ENCODE measurements at regions not wholly inside any gene's neighbourhood (a gene's known extent, or its start where the extent isn't known, plus 50 kb on each side); places are given as distances from the start of the nearest gene placed in this dataset.

DNA sequence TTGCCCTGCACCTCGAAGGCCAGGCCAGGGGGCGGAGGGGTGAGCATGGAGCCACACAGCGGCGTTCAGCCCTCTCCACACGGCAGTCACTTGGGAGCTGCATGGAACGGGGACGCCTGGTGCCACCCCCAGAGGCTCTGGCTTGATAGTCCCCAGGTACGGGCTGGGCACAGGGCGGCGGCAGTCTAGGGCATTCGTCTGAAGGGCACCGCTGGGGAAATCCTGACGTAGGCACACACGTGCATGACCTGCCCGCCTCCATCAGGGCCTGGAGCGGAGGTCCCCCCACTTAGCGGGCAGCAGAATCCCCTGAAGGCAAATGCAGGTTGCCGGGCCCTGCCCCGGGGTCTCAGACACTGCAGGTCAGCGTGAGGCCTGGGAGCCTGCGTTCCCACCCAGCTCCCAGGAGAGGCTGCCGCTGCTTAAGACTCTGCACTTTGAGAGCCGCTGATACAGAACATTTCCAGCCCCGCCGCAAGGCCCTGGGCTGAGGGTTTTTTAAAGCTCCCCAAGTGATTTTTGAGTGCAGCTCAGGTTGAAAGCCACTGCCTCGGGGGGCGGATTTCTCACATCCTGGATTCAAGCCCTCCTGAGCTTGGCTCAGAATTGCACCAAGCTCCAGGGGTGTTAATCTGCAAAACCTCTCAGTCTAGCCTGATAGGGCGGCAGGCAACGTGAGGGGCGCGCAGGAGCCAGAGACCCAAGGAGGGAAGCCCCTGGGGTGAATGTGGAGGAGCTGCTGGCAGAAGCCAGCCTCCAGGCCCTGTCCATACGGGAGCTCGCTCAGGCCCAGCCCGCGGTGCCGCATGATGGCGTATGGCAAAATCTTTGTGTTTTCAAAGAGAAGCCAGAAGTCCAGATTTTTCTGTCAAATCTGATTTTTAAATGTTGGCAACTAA, 182.3 kb upstream of the GSE1 start:
- in situ Hi-C loops (cut with HindIII; ENCODE audit: low pct_unique_long_range_greater_than_20kb, low sequenced_read_pairs), result no loop called here
- no peak for DNase-seq (ENCODE audit: low read depth in 1 of 2, low spot score in 1 of 2)
- TF ChIP-seq JUND (IDR thresholded peaks at IDR 0.05; ENCODE audit: low read depth), result no peak

DNA sequence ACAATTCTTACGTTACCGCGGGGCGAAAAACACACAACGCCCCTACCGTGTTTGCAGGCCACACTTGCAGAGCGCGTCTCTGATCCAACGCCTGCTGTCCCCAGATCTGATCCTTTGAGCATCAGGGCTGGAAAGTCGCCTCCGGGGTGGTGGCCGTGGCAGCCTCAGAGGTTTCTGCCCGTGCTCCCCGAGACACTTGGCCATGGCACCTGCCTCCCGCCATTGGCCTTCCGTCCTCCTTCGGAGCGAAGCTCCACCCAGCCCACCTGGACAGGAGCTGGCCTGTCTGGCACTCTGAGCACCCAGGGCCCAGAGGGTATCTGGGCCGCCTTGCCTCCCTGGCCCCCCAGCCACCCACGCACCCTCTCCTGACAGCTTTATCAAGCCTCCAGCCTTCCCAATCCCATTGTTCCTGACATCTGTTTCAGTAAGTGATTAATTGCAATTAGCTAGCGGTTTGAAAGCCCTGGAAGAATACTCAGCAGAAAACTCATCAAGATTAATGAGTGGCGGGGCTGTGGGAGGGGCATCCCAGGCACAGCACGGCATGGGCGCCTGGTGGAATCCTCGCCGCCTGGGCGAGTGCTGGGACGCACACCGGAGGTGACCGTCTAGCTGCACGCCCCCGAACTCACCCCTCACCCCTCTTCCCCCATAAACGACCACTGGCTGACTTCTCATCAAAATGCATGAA, 181.5 kb upstream of the GSE1 start:
- DNase-seq (ENCODE audit: low read depth in 1 of 2, low spot score in 1 of 2), result no peak
- in situ Hi-C loops (cut with HindIII; ENCODE audit: low pct_unique_long_range_greater_than_20kb, low sequenced_read_pairs), result no loop called here
- no peak for TF ChIP-seq JUND (IDR thresholded peaks at IDR 0.05; ENCODE audit: low read depth)

DNA sequence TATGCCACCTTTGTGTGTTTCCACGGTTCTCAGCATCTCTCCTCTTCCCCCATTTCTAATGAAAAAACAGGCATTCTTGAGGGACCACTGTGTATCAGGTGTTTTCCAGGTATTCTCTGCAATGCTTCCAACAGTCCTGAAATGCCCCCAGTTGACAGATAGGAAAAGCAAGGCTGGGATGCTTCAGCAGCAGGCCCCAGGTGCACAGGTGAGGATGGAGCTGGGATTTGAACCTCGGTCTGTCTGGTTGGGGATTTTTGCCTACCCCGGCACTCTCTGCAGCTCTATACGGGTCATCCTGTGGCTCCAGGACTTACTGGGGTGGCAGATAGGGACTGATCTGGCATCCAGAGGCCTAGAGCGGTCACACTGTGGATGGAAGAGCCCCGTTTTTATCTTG, 180.5 kb upstream of the GSE1 start:
- no peak for DNase-seq (ENCODE audit: low read depth in 1 of 2, low spot score in 1 of 2)
- in situ Hi-C loops (cut with HindIII; ENCODE audit: low pct_unique_long_range_greater_than_20kb, low sequenced_read_pairs), result no loop called here
- TF ChIP-seq JUND (IDR thresholded peaks at IDR 0.05; ENCODE audit: low read depth), result no peak

DNA sequence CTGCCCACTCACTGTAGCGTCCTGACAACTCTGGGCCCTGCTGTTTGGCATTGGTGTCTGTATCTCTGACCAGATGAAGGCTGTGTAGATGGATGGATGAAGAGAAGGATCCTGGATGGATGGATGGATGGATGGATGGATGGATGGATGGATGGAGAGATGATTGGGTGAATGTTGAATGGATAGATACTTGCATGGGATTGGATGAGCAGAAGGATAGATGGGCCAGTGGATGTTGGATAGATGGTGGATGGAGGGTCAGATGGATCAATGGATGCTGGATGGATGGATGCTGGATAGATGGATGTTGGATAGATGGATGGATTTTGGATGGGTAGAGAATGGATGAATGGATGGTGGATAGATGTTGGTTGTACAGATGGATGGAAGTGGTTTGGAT, 179.6 kb upstream of the GSE1 start:
- TF ChIP-seq JUND (IDR thresholded peaks at IDR 0.05; ENCODE audit: low read depth), result no peak
- no peak for DNase-seq (ENCODE audit: low read depth in 1 of 2, low spot score in 1 of 2)
- in situ Hi-C loops (cut with HindIII; ENCODE audit: low pct_unique_long_range_greater_than_20kb, low sequenced_read_pairs), result no loop called here

DNA sequence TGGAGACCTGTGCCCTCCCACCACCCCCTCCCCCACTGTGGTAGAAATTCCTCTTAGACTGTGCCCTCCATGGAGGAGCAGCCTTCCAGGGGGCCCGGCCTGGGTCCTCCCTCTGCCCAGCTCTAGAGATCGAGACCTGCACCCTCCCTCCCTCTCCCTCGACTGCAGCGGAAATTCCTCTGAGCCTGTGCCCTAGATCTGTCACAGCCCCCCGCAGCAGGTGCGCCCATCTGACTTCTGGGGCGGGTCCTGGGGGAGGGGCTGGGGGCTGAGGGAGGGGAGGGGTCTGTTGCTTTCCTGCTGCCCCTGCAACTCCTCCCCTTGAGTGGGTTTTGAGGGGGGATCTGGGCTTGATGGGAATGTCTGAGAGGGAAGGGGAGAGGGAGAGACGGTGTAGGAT, 177.8 kb upstream of the GSE1 start:
- TF ChIP-seq JUND (IDR thresholded peaks at IDR 0.05; ENCODE audit: low read depth), result no peak
- in situ Hi-C loops (cut with HindIII; ENCODE audit: low pct_unique_long_range_greater_than_20kb, low sequenced_read_pairs), result no loop called here
- no peak for DNase-seq (ENCODE audit: low read depth in 1 of 2, low spot score in 1 of 2)

DNA sequence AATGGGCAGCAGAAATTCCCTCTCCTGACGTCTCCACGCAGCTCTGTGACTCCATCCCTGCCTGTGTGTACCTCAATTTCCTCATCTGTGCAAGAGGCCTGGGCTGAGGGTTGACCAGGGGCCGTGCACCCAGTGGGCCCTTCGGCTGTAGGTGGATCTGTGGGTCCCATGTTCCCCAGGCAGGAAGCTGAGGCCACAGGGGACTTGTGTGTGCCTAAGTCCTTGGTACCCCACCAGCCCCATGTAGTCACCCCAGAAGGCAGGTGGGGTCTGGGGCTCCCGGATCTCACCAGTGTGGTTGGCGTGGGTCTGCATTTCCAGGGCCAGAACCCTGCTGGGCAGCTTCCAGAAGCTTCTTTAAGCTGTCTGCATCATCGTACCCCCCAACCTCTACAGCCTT, 177.4 kb upstream of the GSE1 start:
- in situ Hi-C loops (cut with HindIII; ENCODE audit: low pct_unique_long_range_greater_than_20kb, low sequenced_read_pairs), result no loop called here
- DNase-seq (ENCODE audit: low read depth in 1 of 2, low spot score in 1 of 2), result no peak
- TF ChIP-seq JUND (IDR thresholded peaks at IDR 0.05; ENCODE audit: low read depth), result no peak

DNA sequence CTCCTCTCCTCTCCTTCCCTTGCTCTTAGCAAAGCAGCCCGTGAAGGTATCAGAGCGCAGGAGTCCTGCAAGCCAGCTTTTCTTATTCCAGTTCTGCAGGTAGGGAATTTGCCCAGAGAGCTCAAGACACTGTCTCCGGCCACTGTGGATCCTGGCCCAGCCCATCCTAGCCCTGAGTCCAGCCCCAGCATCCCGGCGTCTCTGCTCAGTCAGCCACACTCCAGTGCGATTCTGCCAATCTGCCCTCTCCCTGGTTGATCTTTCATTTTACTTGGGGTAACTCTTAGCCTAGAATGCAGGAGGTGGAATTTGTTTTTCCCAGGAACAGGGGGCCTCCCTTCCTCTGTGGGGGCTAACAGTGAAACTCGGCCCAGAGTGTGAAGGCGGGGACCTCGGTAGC, 176.9 kb upstream of the GSE1 start:
- TF ChIP-seq JUND (IDR thresholded peaks at IDR 0.05; ENCODE audit: low read depth), result no peak
- in situ Hi-C loops (cut with HindIII; ENCODE audit: low pct_unique_long_range_greater_than_20kb, low sequenced_read_pairs), result no loop called here
- peak in 1 of 2 experiments; percentile 58 for DNase-seq (ENCODE audit: low read depth in 1 of 2, low spot score in 1 of 2)

DNA sequence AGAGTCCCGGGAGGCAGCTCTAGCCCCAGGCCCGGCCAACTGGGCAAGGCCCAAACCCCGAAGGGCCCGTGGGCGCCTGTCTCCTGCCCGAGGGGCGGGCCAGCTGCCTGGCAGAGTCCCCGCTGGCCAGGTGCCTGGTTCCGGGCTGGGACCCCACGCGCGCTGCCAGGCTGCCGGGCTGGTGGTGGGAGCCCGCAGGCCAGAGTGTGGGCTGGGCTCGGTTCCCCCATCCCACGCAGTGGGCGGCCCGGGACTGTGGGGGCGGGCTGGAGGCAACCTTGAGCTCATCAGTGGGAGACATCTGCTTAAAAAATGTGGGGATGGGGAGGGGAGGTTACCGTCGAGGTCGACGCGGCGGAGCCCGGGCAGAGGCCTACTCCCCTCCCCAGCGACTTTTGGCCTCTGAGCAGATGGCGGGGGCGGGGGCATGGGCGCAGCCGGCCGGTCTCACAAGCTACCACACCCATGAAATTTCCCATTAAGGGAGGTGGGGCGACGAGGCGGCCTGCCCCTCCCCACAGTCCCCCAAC, 176.4 kb upstream of the GSE1 start:
- in situ Hi-C loops (cut with HindIII; ENCODE audit: low pct_unique_long_range_greater_than_20kb, low sequenced_read_pairs), result no loop called here
- TF ChIP-seq JUND (IDR thresholded peaks at IDR 0.05; ENCODE audit: low read depth), result no peak
- no peak for DNase-seq (ENCODE audit: low read depth in 1 of 2, low spot score in 1 of 2)

DNA sequence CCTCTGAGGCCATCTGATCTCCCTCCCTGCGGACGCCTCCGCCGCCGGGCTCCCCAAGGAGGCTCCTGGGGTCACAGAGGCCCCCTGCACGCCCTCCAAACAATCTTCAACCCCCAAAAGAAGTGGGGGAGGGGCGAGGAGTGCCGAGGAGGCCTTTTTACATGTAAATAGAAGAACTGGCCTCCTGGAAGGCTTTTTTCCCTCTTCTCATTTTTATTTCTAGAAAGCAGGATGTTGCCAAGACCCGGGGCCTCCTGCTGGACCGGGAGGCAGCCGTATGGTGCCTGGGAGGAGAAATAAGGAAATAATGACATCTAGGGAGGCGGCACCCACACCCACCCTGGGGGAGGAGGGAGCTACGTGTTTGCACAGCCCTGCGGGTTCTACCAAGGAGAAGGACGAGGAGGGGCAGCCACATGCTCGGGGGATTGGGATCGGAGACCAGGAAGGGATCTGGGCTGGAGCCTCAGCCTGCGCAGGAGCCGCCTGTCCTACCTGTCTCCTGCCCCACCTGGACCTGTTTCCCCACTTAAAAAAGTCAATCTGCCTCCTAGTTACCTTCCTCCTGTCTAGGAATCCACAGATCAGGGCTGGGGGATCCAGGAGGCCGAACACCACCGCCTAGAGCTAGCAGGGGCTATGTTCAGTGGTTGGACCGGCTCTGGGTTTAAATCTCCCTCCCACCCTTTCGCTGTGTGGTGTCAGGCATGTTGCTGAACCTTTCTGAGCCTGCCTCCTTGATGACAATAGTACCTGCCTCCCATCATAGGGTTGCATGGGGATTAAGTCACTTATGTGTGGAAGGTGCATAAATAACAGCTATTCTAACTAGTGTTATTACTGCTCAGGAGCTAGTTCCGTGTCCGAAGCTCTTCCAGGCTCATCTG, 175.7 kb upstream of the GSE1 start:
- DNase-seq (ENCODE audit: low read depth in 1 of 2, low spot score in 1 of 2), result peak; percentile 90 to 95
- in situ Hi-C loops (cut with HindIII; ENCODE audit: low pct_unique_long_range_greater_than_20kb, low sequenced_read_pairs), result no loop called here
- TF ChIP-seq JUND (IDR thresholded peaks at IDR 0.05; ENCODE audit: low read depth), result no peak

DNA sequence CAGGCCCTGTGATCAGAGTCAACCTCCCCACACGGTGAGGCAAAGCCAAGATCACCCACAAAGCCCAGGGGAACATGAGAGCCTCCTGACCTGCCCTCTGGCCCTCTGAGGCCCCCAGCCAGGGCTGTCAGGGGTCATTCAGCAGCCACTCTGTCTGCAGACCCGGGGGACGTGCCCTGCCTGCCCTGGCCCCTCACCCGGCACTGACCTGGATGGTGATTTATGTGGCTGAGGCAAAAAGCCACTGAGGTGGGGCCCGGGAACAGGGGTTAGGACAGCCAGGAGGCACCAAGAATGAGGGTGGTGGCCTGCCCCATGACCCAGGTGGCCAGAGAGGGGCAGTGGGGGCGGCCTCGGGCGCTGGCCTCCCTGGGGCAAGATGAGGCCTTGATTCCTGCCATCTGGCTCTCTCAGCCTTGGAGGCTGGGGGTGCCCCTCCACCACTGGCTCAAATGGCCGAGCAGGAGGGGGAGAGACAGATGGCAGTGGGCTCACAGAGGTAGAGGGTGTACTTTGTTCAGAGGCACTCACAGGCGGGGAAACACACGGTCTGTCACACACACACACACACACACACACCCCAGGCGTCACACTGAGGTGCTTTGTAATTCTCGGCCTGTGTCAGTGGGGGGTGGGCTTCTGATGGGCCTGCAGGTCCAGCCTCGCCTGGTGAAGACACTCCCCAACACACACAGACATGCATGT, 174.0 kb upstream of the GSE1 start:
- in situ Hi-C loops (cut with HindIII; ENCODE audit: low pct_unique_long_range_greater_than_20kb, low sequenced_read_pairs), result no loop called here
- DNase-seq (ENCODE audit: low read depth in 1 of 2, low spot score in 1 of 2), result no peak
- TF ChIP-seq JUND (IDR thresholded peaks at IDR 0.05; ENCODE audit: low read depth), result no peak

DNA sequence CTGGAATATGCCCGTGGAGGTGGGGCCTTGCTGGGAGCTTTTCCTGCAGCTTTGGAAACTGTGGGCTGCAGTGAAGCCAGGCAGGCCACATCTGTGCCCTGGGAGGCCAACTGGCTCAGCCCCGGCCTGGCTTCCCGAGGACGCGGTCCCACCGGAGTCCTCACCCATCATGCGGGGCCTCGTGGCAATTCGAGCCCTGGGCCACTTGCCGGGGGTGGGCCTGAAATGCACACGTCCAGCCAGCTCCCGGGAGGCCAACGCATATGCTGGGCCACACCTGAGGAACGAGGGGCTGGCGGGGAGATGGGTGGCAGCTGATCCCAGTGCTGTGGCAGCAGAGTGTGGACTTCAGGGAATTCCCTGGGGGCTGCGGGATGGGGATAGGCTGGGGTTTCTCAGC, 172.4 kb upstream of the GSE1 start:
- no peak for DNase-seq (ENCODE audit: low read depth in 1 of 2, low spot score in 1 of 2)
- no peak for TF ChIP-seq JUND (IDR thresholded peaks at IDR 0.05; ENCODE audit: low read depth)
- in situ Hi-C loops (cut with HindIII; ENCODE audit: low pct_unique_long_range_greater_than_20kb, low sequenced_read_pairs), result no loop called here

Data from T47D (cell line).